ENCODE measurements at regions not wholly inside any gene's neighbourhood (a gene's known extent, or its start where the extent isn't known, plus 50 kb on each side); places are given as distances from the start of the nearest gene placed in this dataset.
"Not testable (repeated sequence)": the region's sequence is repeated elsewhere in the genome, so short reads cannot be mapped to it uniquely, and the experiment has no call there.

DNA sequence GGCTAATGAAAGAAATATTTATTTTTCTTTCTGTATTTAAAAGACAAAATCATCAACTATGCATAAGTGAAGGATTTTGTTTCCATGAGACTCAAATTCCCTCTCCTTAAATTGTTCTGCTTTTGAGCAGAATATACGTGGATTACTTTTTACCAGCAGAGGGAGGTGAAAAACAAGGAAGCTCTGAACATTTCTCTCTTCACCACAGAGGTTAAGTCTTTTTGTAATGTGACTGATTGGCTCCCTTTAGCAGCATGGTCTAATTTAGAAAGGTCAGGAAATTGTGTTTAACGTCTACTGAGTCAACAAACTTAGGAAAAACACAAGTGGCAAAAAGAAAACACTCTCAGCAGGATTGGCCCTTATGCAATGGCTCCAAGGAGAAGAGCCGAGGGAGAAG, 55.1 kb upstream of the F9 start:
- no peak for DNase-seq (ENCODE audit: low read depth in 2 of 2)

GRCh38 chrX:139461945-139462344, 68.6 kb upstream of the F9 start:
- DNase-seq (ENCODE audit: low read depth in 2 of 2) = not testable (repeated sequence)

DNA sequence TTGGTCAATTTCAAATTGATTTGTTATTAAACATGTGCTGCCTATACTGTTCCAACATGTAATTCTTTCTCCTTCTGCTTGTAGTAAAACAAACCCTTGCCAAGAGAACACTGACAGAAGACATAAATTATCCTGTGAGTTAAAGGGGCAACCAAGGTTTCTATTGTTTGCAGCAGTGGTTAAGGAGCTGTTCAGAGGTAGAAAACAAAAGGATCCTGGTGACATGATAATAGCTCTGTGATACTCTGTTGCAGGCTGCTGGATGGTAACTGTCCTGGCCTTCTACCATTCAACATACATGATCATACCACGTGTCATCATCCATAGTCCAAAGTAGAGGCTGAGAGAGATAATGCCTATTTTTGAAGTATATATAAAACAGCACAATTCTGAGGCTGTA, 75.8 kb upstream of the F9 start:
- no peak for DNase-seq (ENCODE audit: low read depth in 2 of 2)

DNA sequence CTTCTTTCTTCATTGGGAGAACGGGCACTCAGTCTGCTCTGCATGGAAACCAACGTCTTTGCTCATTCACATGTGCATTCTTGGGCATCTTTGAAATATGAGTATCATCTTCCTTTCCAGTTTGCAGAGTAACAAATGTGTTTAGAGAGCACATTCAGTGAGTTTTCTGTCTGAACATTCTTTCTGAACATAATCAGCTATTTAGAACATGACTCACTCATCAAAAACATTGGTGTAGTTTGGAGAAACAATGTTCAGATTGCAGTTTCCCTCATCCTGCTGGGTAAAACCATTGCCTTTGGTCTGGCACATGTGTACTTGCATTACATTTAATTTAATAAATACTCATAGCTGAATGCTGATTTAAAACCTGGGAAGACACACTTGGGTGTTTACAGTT, 81.5 kb upstream of the F9 start:
- no peak for DNase-seq (ENCODE audit: low read depth in 2 of 2)

DNA sequence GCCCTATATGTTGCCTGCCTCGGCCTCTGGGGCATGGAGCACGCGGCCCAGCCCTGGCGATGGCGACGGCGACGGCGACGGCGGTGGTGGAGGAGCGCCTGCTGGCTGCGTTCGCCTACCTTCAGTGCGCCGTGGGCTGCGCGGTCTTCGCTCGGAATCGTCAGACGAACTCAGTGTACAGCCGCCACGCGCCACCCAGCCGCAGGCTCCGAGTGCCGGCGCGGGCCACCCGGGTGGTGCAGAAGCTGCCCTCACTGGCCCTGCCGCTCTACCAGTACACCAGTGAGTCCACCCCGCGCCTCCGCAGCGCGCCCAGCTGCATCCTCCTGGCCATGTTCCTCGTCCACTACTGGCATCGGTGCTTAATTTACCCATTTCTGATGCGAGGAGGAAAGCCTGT, 83.7 kb upstream of the F9 start:
- DNase-seq (ENCODE audit: low read depth in 2 of 2) = no peak

DNA sequence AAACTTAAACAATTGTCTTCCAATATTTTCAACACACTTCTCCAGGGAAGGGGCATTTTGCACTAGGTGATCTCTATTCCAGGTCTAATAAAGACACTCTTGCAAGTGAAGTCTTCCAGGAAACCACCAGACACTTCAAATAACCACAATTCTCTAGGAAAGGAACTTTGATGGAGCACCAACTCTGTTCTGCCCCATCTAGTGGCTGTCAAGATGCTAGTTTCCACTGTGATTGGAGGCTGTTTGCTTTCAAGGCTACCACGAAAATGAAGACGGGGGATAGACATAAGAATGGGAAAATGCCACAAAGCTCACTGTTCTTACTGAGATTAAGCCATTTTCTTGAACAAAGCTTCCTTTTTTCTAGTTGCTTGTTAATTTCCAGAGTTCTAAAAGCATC, 100.6 kb upstream of the F9 start:
- peak in 1 of 2 donors; percentile 4 for DNase-seq (ENCODE audit: low read depth in 2 of 2)

GRCh38 chrX:139423186-139423585, 107.4 kb upstream of the F9 start:
- no peak for DNase-seq (ENCODE audit: low read depth in 2 of 2)

- DNase-seq (ENCODE audit: low read depth in 2 of 2) = not testable (repeated sequence)
Observed at GRCh38 chrX:139398258-139398657, 132.3 kb upstream of the F9 start.

DNA sequence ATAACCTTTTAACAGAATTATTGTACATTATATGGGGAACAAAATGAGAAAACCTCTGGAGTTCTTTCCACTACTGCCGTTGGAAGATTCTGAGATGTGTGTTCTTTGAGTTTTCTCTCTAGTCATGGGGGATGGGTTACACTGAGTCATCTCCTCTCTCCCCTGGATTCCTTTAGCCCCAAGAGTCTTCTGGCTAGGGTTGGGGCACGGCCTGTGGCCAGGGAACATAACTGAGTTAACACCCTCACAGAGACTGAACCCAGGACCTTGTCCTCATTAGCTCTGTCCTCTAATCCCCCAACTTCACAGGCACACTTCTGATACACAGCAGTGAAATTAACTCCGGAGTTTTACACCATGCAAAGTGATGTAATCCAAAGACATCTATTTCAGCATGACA, 142.3 kb upstream of the F9 start:
- DNase-seq (ENCODE audit: low read depth in 2 of 2) = no peak

GRCh38 chrX:139382529-139382928, 148.0 kb upstream of the F9 start:
- no peak for DNase-seq (ENCODE audit: low read depth in 2 of 2)

- DNase-seq (ENCODE audit: low read depth in 2 of 2) = not testable (repeated sequence)
Observed at GRCh38 chrX:139376547-139376946, 154.0 kb upstream of the F9 start.

GRCh38 chrX:139360356-139360755, 170.2 kb upstream of the F9 start:
- no peak for DNase-seq (ENCODE audit: low read depth in 2 of 2)

DNA sequence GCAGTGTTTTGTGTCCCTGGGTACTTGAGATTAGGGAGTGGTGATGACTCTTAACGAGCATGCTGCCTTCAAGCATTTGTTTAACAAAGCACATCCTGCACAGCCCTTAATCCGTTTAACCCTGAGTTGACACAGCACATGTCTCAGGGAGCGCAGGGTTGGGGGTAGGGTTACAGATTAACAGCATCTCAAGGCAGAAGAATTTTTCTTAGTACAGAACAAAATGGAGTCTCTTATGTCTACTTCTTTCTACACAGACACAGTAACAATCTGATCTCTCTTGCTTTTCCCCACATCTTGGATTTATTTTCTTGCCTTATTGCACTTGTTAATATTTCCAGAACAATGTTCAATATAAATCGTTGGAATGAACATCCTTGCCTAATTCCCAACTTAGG, 187.9 kb upstream of the F9 start:
- not testable (repeated sequence) for DNase-seq (ENCODE audit: low read depth in 2 of 2)

DNA sequence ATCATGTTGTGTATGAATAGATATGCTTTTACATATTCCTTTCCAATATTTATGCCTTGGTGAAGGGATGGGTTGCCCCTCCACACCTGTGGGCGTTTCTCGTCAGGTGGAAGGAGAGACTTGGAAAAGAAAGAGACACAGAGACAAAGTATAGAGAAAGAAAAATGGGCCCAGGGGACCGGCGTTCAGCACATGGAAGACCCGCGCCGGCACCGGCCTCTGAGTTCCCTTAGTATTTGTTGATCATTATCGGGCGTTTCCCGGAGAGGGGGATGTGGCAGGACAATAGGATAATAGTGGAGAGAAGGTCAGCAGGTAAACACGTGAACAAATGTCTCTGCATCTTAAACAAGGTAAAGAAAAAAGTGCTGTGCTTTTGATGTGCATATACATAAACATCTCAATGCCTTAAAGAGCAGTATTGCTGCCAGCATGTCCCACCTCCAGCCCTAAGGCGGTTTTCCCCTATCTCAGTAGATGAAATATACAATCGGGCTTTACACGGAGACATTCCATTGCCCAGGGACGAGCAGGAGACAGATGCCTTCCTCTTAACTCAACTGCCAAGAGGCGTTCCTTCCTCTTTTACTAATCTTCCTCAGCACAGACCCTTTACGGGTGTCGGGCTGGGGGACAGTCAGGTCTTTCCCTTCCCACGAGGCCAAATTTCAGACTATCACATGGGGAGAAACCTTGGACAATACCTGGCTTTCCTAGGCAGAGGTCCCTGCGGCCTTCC, 188.5 kb upstream of the F9 start:
- not testable (repeated sequence) for DNase-seq (ENCODE audit: low read depth in 2 of 2)

GRCh38 chrX:139332441-139332840, 198.1 kb upstream of the F9 start:
- no peak for DNase-seq (ENCODE audit: low read depth in 2 of 2)

GRCh38 chrX:139327355-139327754, 203.2 kb upstream of the F9 start:
- no peak for DNase-seq (ENCODE audit: low read depth in 2 of 2)

DNA sequence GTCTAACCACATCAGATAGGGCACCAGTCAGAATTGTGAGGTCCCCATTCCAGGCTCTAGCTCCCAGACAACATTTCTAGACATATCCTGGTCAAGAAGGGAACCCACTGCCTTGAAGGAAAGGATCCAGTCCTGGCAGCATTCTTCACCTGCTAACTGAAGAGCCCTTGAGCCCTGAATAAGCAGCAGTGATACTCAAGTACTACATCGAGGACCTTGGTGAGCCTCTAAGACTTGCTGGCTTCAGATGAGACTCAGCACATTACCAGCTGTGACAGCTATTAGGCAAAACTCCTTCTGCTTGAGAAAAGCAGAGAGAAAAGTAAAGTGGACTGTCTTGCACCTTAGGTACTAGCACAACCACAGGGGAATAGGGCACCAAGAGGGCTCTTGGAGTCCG, 205.8 kb upstream of the F9 start:
- DNase-seq (ENCODE audit: low read depth in 2 of 2) = no peak

DNA sequence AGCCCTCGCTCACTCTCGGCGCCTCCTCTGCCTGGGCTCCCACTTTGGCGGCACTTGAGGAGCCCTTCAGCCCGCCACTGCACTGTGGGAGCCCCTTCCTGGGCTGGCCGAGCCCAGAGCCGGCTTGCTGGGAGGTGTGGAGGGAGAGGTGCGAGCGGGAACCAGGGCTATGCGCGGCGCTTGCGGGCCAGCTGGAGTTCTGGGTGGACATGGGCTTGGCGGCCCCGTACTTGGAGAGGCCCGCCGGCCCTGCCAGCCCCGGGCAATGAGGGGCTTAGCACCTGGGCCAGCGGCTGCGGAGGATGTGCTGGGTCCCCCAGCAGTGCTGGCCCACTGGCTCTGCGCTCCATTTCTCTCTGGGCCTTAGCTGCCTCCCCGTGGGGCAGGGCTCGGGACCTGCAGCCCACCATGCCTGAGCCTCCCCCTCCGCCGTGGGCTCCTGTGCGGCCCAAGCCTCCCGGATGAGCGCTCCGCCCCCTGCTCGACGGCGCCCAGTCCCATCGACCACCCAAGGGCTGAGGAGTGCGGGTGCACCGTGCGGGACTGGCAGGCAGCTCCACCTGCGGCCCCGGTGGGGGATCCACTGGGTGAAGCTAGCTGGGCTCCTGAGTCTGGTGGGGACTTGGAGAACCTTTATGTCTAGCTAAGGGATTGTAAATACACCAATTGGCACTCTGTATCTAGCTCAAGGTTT, 209.7 kb upstream of the F9 start:
- DNase-seq (ENCODE audit: low read depth in 2 of 2) = not testable (repeated sequence)

- DNase-seq (ENCODE audit: low read depth in 2 of 2) = not testable (repeated sequence)
Observed at GRCh38 chrX:139306675-139307074, 223.9 kb upstream of the F9 start.

DNA sequence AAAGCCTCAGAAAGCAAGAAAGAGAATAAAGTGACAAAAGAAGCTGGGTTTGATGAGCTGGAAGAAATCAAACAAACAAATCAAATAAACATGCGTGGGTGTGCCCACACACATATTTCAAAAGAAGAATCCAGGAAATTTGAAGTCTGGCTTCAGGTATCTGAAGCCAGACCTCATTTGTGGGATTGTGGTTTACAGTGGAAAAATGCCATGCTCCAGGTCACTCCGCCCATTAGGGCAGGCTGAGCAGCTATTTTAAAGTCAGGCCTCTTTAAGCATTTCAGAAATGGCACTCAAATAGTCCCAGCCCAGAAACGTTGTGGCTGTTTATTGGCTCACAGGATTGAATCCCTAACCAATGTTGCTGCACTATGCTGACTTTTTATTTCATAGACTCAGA, 226.1 kb upstream of the F9 start:
- no peak for DNase-seq (ENCODE audit: low read depth in 2 of 2)

DNA sequence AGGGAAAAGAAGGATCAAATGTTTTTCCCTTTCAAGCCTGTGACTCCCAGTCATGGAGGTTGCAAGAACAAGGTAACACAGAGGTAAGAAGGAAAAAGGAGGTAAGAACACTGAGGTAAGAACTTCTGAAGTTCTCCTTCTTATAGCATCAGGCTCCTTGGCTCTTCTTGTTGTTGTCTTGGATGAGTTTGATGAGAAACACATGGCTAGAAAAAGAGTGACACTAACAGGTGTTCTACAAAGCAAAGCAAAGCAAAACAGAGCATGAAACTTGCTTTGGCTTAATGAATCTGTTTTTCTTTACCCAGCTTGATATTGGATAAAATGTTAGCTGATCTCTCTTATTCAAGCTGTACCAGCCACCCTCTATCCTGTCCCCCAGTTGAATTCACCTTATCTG, 231.2 kb upstream of the F9 start:
- no peak for DNase-seq (ENCODE audit: low read depth in 2 of 2)

DNA sequence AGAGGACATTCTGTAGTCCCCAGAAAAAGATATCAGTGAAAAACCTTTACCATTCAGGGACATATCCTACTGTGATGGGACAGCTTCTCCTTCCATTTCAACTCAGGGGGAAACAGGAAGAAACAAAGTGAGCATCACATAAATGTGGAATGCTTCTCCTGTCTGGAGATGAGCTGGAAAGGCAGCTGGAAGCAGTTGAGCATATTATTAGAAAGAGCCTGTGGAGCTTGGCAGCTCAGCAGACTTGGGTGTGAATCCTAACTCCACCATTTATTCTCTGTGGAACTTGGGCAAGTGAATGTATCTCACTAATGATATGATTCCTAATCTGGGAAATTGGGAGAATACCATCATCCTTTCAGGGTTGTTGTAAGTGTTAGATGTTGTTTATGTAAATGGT, 232.1 kb upstream of the F9 start:
- no peak for DNase-seq (ENCODE audit: low read depth in 2 of 2)

DNA sequence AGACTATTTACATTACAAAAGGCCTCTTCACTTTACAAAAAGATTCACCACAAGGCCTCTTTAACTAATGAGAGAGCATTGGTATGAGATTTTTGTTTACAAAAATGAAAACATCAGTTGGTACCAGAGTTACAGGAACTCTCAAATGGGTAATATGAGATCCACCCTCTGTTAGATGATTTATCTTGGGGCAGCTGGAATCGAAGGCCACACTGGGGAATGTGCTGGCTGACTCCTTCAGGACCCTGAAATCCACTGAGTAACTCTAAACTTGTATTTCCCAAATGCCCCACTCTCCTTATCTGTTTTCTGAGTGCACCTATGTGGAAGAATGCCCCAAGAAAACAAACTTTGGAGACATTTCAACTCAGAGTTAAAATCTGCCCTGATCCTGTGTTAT, 232.9 kb upstream of the F9 start:
- no peak for DNase-seq (ENCODE audit: low read depth in 2 of 2)
